WTC11 (cell line): ENCODE measurements at regions not wholly inside any gene's neighbourhood (a gene's known extent, or its start where the extent isn't known, plus 50 kb on each side); places are given as distances from the start of the nearest gene placed in this dataset.

Experiments
- ATAC-seq: fragments of 200-7000 bp; cut with Tn5 transposase; 2 replicates; pipeline ENCODE4 v1.10.0; 2021; ENCODE audit warnings: mild to moderate bottlenecking, moderate library complexity
- CTCF ChIA-PET: fragments of 300-600 bp; sonication (Branson Sonifier 250); formaldehyde crosslinking; loops from one replicate; lab custom pipeline; 2021; ENCODE audit warnings: antibody characterized with exemption; lab: Charles Lee
- POLR2A ChIA-PET: fragments of 350-600 bp; sonication (Branson Sonifier 250); formaldehyde crosslinking; loops from one replicate; lab custom pipeline; 2021; ENCODE audit warnings: antibody characterized with exemption; lab: Charles Lee
- DNase-seq: peaks from one replicate; pipeline ENCODE4 v3.0.0; 2021; ENCODE audit warnings: low spot score
- H3K27ac Mint-ChIP-seq: 2 replicates; pipeline ENCODE4 v1.8.0; 2021; ENCODE audit warnings: mixed read lengths
- H3K27me3 Mint-ChIP-seq: 2 replicates; pipeline ENCODE4 v1.8.0; 2021; ENCODE audit warnings: low read depth, mild to moderate bottlenecking, moderate library complexity, mixed read lengths
- H3K36me3 Mint-ChIP-seq: 2 replicates; pipeline ENCODE4 v1.8.0; 2021; ENCODE audit warnings: mixed read lengths
- H3K4me1 Mint-ChIP-seq: 2 replicates; pipeline ENCODE4 v1.8.0; 2022; ENCODE audit warnings: mixed read lengths
- H3K4me3 Mint-ChIP-seq: 2 replicates; pipeline ENCODE4 v1.8.0; 2021; ENCODE audit warnings: mild to moderate bottlenecking, moderate library complexity, mixed read lengths
- H3K9me3 Mint-ChIP-seq: 2 replicates; pipeline ENCODE4 v1.8.0; 2021; ENCODE audit warnings: mixed read lengths
- AR ChIP-seq: fragments of 250-450 bp; sonication (Bioruptor Pico); IDR thresholded peaks from 2 replicates; pipeline ENCODE4 v1.9.0; 2021; ENCODE audit warnings: mild to moderate bottlenecking
- ATF1 ChIP-seq: sonication (generic); formaldehyde crosslinking; IDR thresholded peaks from 2 replicates; pipeline ENCODE4 v1.8.1; 2023; ENCODE audit warnings: mild to moderate bottlenecking, moderate library complexity, missing genetic modification reagents
- ATF2 ChIP-seq: sonication (generic); formaldehyde crosslinking; IDR thresholded peaks from 2 replicates; pipeline ENCODE4 v1.8.1; 2022; ENCODE audit warnings: low read depth, missing genetic modification reagents, borderline replicate concordance
- ETV6 ChIP-seq: sonication (generic); formaldehyde crosslinking; IDR thresholded peaks from 2 replicates; pipeline ENCODE4 v1.8.1; 2022; ENCODE audit warnings: mild to moderate bottlenecking, missing genetic modification reagents
- GRHL2 ChIP-seq: fragments of 250-450 bp; sonication (Bioruptor Pico); IDR thresholded peaks from 2 replicates; pipeline ENCODE4 v1.8.0; 2022; ENCODE audit warnings: mild to moderate bottlenecking, moderate library complexity; ENCODE audit not compliant: insufficient replicate concordance, severe bottlenecking
- HMGA2 ChIP-seq: fragments of 250-450 bp; sonication (Bioruptor Pico); IDR thresholded peaks from 2 replicates; pipeline ENCODE4 v1.4.0; 2021; ENCODE audit warnings: mild to moderate bottlenecking, moderate library complexity
- JAZF1 ChIP-seq: fragments of 250-450 bp; sonication (Bioruptor Pico); IDR thresholded peaks from 2 replicates; pipeline ENCODE4 v1.9.0; 2021; ENCODE audit warnings: moderate library complexity, mild to moderate bottlenecking, inconsistent platforms
- NR3C1 ChIP-seq: sonication (generic); formaldehyde crosslinking; conservative IDR thresholded peaks from 2 replicates; pipeline ENCODE4 v1.8.1; 2023; ENCODE audit warnings: low read depth, mild to moderate bottlenecking, missing genetic modification reagents
- RELA ChIP-seq: sonication (generic); formaldehyde crosslinking; IDR thresholded peaks from 2 replicates; pipeline ENCODE4 v1.8.1; 2022; ENCODE audit warnings: missing genetic modification reagents, mild to moderate bottlenecking, borderline replicate concordance
- ZBTB21 ChIP-seq: sonication (generic); formaldehyde crosslinking; IDR thresholded peaks from 2 replicates; pipeline ENCODE4 v1.8.1; 2023; ENCODE audit warnings: mild to moderate bottlenecking, missing genetic modification reagents, borderline replicate concordance
- ZNF138 ChIP-seq: sonication (generic); formaldehyde crosslinking; conservative IDR thresholded peaks from 2 replicates; pipeline ENCODE4 v1.8.1; 2022; ENCODE audit warnings: mild to moderate bottlenecking, moderate library complexity, missing genetic modification reagents
- ZNF232 ChIP-seq: sonication (generic); formaldehyde crosslinking; IDR thresholded peaks from 2 replicates; pipeline ENCODE4 v1.8.0; 2022; ENCODE audit warnings: mild to moderate bottlenecking, missing genetic modification reagents
- ZNF281 ChIP-seq: sonication (generic); formaldehyde crosslinking; IDR thresholded peaks from 2 replicates; pipeline ENCODE4 v1.8.0; 2023; ENCODE audit warnings: mild to moderate bottlenecking, missing genetic modification reagents
- ZNF512 ChIP-seq: sonication (generic); formaldehyde crosslinking; IDR thresholded peaks from 2 replicates; pipeline ENCODE4 v1.8.1; 2022; ENCODE audit warnings: missing genetic modification reagents, borderline replicate concordance
- ZSCAN18 ChIP-seq: fragments of 250-450 bp; sonication (Bioruptor Pico); IDR thresholded peaks from 2 replicates; pipeline ENCODE4 v2.1.2; 2022; ENCODE audit warnings: mild to moderate bottlenecking, moderate library complexity
- TF ChIP-seq, protein P1 (sequence below): sonication (generic); formaldehyde crosslinking; conservative IDR thresholded peaks from 2 replicates; pipeline ENCODE4 v1.8.1; 2022; ENCODE audit warnings: mild to moderate bottlenecking, missing genetic modification reagents
- TF ChIP-seq, protein P2 (sequence below): fragments of 250-450 bp; sonication (Bioruptor Pico); IDR thresholded peaks from 2 replicates; pipeline ENCODE4 v1.8.0; 2021; ENCODE audit warnings: mild to moderate bottlenecking
- TF ChIP-seq, protein P3 (sequence below): fragments of 250-450 bp; sonication (Bioruptor Pico); conservative IDR thresholded peaks from 2 replicates; pipeline ENCODE4 v1.9.0; 2021; ENCODE audit warnings: mild to moderate bottlenecking
- TF ChIP-seq, protein P4 (sequence below): sonication (generic); formaldehyde crosslinking; IDR thresholded peaks from 2 replicates; pipeline ENCODE4 v1.8.0; 2023; ENCODE audit warnings: missing genetic modification reagents

DNA sequence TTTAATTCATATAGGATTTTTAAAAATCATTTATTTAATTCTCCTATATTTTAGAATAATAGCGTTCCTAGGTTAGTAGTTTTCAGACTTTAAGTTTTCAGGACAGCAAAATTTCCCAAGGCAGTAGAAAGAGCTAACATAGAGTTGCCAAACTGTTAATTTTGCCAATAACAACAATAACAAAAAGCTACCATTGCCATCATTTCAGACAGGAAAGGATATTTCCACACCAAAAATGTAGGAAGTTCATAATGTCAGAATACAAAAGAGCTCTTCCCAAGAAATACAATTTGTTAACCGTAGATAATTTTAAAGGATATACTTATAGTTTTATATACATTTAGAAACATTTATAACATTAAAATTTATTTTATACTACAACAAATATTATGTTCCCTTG, 81.4 kb upstream of the EEA1 start (continued):
- TF ChIP-seq, protein P1, sequence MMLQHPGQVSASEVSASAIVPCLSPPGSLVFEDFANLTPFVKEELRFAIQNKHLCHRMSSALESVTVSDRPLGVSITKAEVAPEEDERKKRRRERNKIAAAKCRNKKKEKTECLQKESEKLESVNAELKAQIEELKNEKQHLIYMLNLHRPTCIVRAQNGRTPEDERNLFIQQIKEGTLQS, result no peak
- no peak for TF ChIP-seq ZBTB21 (CRISPR knock-in tag)

DNA sequence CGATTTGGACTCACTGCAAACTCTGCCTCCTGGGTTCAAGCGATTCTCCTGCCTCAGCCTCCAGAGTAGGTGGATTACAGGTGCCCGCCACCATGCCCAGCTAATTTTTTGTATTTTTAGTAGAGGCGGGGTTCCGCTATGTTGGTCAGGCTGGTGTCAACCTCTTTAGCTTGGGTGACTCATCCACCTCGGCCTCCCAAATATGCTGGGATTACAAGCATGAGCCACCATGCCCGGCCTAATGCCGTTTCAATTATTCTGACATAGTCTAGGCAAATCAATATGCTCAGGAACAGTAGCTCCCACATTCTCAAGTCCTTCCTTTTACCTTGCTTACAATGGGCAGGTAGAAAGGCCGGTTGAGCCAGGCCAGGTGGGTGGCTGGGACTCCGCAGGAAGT, 82.0 kb upstream of the EEA1 start:
- Mint-ChIP-seq H3K4me3 (no peak overlapping the region), H3K27me3 (no peaks in the 10 kb centered on the region), H3K36me3 (no peaks in the 10 kb centered on the region), H3K9me3 (no peaks in the 10 kb centered on the region)
- ChIA-PET POLR2A (no interaction called here), CTCF (interaction anchor here (0.5 kb wide), 1 partner anchor 263 kb away, joined by 3 read pairs; no protein-coding TSS in a partner anchor)
- no peak for DNase-seq
- TF ChIP-seq, protein P2, sequence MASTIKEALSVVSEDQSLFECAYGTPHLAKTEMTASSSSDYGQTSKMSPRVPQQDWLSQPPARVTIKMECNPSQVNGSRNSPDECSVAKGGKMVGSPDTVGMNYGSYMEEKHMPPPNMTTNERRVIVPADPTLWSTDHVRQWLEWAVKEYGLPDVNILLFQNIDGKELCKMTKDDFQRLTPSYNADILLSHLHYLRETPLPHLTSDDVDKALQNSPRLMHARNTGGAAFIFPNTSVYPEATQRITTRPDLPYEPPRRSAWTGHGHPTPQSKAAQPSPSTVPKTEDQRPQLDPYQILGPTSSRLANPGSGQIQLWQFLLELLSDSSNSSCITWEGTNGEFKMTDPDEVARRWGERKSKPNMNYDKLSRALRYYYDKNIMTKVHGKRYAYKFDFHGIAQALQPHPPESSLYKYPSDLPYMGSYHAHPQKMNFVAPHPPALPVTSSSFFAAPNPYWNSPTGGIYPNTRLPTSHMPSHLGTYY (CRISPR knock-in tag), result no peak
- TF ChIP-seq JAZF1 (no peak), GRHL2 (CRISPR knock-in tag) (no peak), ATF2 (CRISPR knock-in tag) (no peak), ZNF138 (no peak), RELA (CRISPR knock-in tag) (no peak), ZNF232 (no peak), ZSCAN18 (no peak), ZNF281 (CRISPR knock-in tag) (no peak), ETV6 (CRISPR knock-in tag) (no peak), ZBTB21 (CRISPR knock-in tag) (no peak), ATF1 (CRISPR knock-in tag) (no peak), HMGA2 (CRISPR knock-in tag) (no peak), ZNF512 (CRISPR knock-in tag) (no peak), NR3C1 (CRISPR knock-in tag) (no peak), AR (no peak)
- TF ChIP-seq, protein P3, sequence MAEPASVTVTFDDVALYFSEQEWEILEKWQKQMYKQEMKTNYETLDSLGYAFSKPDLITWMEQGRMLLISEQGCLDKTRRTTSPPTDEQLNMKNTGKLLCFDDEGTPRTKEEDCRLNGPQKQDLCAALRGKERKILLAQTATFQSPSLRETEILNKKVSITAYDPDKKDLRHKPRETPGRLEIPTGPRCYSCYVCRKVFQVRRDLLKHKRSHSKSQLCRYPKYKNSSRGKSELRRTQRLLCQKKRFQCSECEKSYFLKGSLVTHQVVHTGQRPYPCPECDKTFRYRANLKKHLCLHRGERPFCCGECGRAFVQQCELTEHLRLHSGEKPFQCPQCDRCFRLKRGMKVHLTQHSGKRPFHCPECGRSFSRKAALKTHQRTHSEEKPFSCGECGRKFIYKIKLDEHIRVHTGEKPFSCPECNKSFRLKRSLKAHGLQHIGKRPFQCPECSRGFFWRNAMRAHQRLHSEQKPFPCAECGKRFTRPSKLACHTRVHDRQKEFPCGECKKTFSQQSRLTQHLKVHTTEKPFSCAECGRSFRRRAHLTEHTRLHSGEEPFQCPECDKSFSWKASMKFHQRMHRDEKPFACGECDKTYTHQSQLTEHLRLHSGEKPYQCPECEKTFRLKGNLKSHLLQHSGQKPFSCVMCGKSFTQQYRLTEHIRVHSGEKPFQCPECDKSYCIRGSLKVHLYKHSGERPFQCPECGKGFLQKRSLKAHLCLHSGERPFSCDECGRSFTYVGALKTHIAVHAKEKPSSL (CRISPR knock-in tag), result no peak
- TF ChIP-seq, protein P4, sequence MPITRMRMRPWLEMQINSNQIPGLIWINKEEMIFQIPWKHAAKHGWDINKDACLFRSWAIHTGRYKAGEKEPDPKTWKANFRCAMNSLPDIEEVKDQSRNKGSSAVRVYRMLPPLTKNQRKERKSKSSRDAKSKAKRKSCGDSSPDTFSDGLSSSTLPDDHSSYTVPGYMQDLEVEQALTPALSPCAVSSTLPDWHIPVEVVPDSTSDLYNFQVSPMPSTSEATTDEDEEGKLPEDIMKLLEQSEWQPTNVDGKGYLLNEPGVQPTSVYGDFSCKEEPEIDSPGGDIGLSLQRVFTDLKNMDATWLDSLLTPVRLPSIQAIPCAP (CRISPR knock-in tag), result no peak
- TF ChIP-seq, all 79 proteins: peak for 0
- peak; percentile 24; the same call in 1 of the 2 replicates for ATAC-seq
- Mint-ChIP-seq H3K27ac (no peak overlapping the region), H3K4me1 (peaks cover 22% of the 10 kb centered on the region)
